ENCODE measurements at regions not wholly inside any gene's neighbourhood (a gene's known extent, or its start where the extent isn't known, plus 50 kb on each side); places are given as distances from the start of the nearest gene placed in this dataset.

DNA sequence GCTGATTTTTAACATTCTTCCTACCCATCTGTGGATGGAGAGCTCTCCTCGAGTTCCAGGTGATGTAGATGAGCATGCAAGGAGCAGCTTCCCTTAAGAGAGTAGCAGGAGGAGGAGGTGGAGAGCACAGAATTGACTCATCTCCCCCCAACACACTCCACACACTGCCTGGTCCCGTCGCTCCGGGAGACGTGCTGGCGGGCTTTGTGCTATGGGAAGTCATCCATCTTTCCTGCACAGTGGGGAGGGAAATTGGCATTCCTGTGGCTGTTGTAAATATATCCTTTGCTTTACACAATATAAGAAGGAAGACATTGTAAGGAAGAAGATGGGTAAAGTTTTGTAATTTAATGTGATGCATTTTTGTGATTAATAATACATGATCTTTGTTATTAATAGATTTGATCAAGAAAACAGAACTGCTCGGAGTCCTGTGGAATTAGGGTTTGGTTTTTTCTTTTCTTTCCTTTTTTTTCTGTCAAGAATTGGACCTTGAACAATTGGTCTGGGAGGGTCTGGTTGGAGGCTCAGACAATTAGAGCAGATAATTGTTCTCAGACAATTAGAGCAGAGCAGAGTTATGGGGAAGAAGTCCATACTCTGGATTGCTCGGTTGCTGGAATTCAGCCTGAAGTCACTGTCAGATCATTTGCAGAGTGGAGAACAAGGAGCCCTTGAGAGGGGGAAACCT lies 297.8 kb downstream of the GADD45G start (continued):
- TF ChIP-seq, protein P1, sequence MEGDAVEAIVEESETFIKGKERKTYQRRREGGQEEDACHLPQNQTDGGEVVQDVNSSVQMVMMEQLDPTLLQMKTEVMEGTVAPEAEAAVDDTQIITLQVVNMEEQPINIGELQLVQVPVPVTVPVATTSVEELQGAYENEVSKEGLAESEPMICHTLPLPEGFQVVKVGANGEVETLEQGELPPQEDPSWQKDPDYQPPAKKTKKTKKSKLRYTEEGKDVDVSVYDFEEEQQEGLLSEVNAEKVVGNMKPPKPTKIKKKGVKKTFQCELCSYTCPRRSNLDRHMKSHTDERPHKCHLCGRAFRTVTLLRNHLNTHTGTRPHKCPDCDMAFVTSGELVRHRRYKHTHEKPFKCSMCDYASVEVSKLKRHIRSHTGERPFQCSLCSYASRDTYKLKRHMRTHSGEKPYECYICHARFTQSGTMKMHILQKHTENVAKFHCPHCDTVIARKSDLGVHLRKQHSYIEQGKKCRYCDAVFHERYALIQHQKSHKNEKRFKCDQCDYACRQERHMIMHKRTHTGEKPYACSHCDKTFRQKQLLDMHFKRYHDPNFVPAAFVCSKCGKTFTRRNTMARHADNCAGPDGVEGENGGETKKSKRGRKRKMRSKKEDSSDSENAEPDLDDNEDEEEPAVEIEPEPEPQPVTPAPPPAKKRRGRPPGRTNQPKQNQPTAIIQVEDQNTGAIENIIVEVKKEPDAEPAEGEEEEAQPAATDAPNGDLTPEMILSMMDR (conservative IDR thresholded peaks at IDR 0.05; ENCODE audit: low read depth in 2 of 2), result no peak
- TF ChIP-seq ZNF331 (CRISPR knock-in tag; IDR thresholded peaks at IDR 0.05; ENCODE audit: low read depth) (no peak), REST (IDR thresholded peaks at IDR 0.05; ENCODE audit: unreplicated experiment) (no peak), JUNB (IDR thresholded peaks at IDR 0.05; ENCODE audit: unreplicated experiment) (no peak), ZNF114 (CRISPR knock-in tag; IDR thresholded peaks at IDR 0.05) (no peak), EZH2phosphoT487 (IDR thresholded peaks at IDR 0.05; ENCODE audit: unreplicated experiment) (no peak), POLR2AphosphoS5 (IDR thresholded peaks at IDR 0.05; ENCODE audit: low read depth) (no peak), CREB1 (CRISPR knock-in tag; IDR thresholded peaks at IDR 0.05; ENCODE audit: low read depth) (no peak), EZH2 (IDR thresholded peaks at IDR 0.05; ENCODE audit: low read depth, unreplicated experiment) (no peak), NANOG (IDR thresholded peaks at IDR 0.05; ENCODE audit: borderline replicate concordance) (no peak), STAT1 (IDR thresholded peaks at IDR 0.05; ENCODE audit: unreplicated experiment) (no peak)
- TF ChIP-seq, protein P2, sequence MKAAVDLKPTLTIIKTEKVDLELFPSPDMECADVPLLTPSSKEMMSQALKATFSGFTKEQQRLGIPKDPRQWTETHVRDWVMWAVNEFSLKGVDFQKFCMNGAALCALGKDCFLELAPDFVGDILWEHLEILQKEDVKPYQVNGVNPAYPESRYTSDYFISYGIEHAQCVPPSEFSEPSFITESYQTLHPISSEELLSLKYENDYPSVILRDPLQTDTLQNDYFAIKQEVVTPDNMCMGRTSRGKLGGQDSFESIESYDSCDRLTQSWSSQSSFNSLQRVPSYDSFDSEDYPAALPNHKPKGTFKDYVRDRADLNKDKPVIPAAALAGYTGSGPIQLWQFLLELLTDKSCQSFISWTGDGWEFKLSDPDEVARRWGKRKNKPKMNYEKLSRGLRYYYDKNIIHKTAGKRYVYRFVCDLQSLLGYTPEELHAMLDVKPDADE (IDR thresholded peaks at IDR 0.05), result no peak

DNA sequence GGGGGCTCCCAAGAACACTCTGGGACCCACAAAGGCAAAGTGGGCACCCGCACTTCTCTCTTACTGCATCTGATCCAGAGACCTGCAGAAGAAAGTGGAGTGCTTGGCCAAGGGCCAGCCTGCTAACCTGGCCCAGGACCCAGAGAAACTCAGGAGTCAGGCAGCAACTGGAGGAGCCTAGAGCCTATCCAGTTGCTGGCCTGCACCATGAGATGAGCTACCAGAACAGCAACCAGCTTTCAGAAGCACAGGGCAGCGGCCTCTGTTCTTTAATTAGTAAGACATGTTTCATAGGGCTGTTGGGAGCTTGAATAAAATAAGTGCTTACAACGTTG lies 298.3 kb downstream of the GADD45G start:
- Mint-ChIP-seq H3K9me3 (no peaks in the 10 kb centered on the region; the same call in 2 of the 3 replicates), H3K36me3 (ENCODE audit: low read depth) (no peaks in the 10 kb centered on the region), H3K27me3 (ENCODE audit: insufficient read depth, low read depth, poor library complexity) (no peaks in the 10 kb centered on the region), H3K4me1 (peaks cover 24% of the 10 kb centered on the region), H3K27ac (no peak overlapping the region), H3K4me3 (no peak overlapping the region)
- no peaks in the 10 kb centered on the region for H3K36me3 ChIP-seq (ENCODE audit: insufficient read depth)
- H3K4me1 ChIP-seq (ENCODE audit: insufficient read depth), result 0 out of 2 replicates have a peak, but pooled peaks cover 3% of the 10 kb centered on the region
- no peak overlapping the region for H3K4me3 ChIP-seq
- peaks cover 18% of the 10 kb centered on the region; the same call in 1 of the 2 replicates for H3K9me2 ChIP-seq (ENCODE audit: insufficient read depth)
- H3F3A ChIP-seq (replicated peaks; ENCODE audit: low read depth), result no peaks in the 10 kb centered on the region
- H3K27ac ChIP-seq (ENCODE audit: low read depth), result no peak overlapping the region
- H3K79me2 ChIP-seq (replicated peaks; ENCODE audit: insufficient read depth), result no peaks in the 10 kb centered on the region
- H3K27me3 ChIP-seq (ENCODE audit: insufficient read depth), result no peaks in the 10 kb centered on the region
- H2AFZ ChIP-seq, result no peak overlapping the region
- H3K4me2 ChIP-seq, result no peak overlapping the region
- ATAC-seq (no peak), DNase-seq (ENCODE audit: low spot score) (no peak)
- no peaks in the 10 kb centered on the region for H4K20me1 ChIP-seq (replicated peaks; ENCODE audit: insufficient read depth)
- TF ChIP-seq NANOG (IDR thresholded peaks at IDR 0.05; ENCODE audit: borderline replicate concordance) (no peak), REST (IDR thresholded peaks at IDR 0.05; ENCODE audit: unreplicated experiment) (no peak), EZH2phosphoT487 (IDR thresholded peaks at IDR 0.05; ENCODE audit: unreplicated experiment) (no peak), ZNF331 (CRISPR knock-in tag; IDR thresholded peaks at IDR 0.05; ENCODE audit: low read depth) (no peak), JUNB (IDR thresholded peaks at IDR 0.05; ENCODE audit: unreplicated experiment) (no peak), EZH2 (IDR thresholded peaks at IDR 0.05; ENCODE audit: low read depth, unreplicated experiment) (no peak), POLR2AphosphoS5 (IDR thresholded peaks at IDR 0.05; ENCODE audit: low read depth) (no peak), ZNF114 (CRISPR knock-in tag; IDR thresholded peaks at IDR 0.05) (no peak), STAT1 (IDR thresholded peaks at IDR 0.05; ENCODE audit: unreplicated experiment) (no peak)
- TF ChIP-seq, protein P2 (IDR thresholded peaks at IDR 0.05), result no peak

Data from GM23338 (cell line).